ENCODE measurements at regions not wholly inside any gene's neighbourhood (a gene's known extent, or its start where the extent isn't known, plus 50 kb on each side); places are given as distances from the start of the nearest gene placed in this dataset.

DNA sequence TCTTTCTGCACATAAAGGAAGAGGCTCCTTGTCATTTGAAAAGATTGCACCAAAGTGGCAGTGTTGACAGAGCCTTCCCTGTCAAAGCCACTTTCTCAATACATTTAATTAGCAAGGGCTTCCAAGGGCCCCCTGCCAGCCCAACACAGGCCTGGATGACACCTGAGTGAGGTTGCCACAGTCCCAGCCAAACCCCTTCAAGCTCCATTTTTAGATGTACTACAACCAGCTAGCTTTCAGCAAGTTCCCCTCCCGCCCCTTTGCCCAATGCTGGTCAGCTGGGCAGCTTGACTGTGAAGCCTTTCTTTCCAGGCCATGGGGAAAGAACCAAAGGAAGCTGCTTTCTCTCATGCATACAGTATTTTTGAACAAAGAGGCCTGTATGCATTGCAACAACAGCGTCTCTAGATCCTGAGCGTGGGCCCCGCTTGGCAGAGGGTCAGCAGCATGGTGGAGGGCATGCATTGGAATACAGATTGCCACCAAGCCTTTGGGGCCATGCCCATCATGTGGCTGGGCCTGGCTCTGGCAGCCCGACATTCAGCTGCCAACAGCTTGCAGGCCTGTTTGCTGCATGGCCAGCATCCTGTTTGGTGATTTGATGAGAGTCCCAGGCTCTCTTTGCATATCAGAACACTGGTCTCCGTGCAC lies 261.1 kb upstream of the GATB start:
- no peak for DNase-seq (ENCODE audit: low read depth in 2 of 2)

DNA sequence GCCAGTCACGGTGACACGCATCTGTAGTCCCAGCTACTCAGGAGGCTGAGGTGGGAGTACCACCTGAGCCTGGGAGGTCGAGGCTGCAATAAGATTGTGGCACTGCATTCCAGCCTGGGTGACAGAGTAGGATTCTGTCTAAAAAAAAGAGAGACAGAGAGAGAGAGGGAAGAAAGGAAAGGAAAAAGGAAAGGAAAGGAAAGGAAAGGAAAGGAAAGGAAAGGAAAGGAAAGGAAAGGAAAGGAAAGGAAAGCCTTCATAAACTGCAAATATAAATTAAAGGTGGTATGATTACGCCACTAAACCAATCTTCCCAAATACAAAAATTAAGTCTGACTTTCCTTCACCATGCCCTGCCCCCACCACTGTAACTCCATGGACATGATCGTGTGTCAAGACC lies 259.3 kb upstream of the GATB start:
- no peak for DNase-seq (ENCODE audit: low read depth in 2 of 2)

DNA sequence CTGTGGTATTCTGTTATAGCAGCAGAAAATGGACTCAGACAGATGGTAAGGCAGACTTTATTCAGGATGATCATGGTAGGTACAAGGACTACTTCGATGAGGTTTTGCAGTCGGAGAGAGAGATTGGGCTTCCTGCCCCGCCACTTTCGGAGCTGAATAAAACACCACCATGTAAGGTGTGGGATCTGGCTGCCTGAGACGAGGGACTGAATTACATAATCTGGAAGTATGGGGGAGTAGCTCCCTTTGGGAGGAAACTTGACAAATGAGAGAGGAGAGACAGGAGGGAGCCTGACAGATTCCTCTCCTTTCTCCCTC lies 255.5 kb upstream of the GATB start:
- no peak for DNase-seq (ENCODE audit: low read depth in 2 of 2)

DNA sequence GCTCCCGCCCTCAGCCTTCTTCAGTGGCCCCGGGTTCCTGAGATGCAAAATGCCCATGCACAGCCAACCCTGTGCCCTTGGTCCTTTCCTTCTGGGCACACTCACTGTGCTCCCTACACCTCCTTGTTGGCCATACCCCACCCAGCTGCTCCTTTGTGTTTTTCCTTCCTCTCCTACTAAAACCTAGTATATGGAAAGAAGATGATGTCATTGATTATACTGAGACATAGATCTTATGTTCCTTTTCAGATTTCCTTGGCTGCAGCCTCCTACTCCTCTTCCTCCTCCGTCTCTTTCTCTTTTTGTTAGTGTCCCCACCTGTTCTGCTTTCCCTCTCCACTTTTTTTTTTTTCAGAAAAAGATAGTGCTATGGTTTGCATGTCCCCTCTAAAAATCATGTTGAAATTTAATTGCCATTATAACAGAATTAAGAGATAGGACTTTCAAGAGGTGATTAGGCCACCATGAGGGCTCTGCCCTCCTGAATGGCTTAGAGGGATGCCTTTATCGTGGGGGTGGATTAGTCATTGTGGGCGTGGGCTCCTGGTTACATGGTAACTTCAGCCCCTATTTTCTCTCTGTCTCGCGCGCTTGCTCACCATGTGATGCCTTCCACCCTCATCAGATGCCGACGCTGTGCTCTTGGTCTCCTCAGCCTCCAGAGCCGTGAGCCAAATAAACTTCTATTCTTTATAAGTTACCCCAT lies 254.9 kb upstream of the GATB start:
- DNase-seq (ENCODE audit: low read depth in 2 of 2) = no peak

DNA sequence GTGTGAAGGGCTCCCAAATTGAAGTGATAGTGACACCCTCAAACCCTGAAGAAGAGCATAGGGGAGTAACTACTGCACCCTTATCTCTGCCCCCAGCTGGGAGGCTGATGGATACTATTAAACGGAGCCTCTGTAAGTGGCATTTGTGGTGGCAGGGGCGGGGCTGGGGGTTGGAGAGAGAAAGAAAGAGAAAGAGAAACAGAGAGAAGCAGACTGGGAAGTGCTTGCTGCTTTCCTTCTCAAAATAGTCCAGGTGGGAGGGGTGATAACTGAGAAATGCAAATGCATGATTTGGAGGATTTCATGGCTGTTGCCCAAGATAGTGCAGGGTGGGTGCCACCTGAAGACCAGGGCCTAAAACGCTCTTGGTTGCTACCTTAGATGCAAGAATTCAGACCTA lies 253.5 kb upstream of the GATB start:
- peak in 1 of 2 donors; percentile 14 for DNase-seq (ENCODE audit: low read depth in 2 of 2)

DNA sequence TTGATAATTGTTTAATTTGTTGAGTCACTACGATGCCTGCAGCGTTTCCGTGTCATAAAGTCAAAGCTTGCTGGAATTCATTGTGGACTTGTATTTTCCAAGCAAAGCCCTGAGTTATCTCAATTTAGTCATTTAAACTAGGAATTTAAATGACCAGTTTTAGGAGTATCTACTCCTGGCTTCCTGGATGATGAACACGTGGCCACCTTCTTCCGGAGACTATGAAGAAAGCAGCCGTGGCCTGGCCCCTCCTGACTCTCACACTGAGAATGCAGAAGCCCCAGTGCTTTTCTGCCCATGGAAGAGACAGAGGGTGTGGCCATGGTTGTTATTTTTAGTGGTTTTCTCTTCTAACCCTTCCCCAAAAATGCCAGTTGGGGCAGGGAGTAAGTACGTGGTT lies 250.7 kb upstream of the GATB start:
- DNase-seq (ENCODE audit: low read depth in 2 of 2) = no peak

DNA sequence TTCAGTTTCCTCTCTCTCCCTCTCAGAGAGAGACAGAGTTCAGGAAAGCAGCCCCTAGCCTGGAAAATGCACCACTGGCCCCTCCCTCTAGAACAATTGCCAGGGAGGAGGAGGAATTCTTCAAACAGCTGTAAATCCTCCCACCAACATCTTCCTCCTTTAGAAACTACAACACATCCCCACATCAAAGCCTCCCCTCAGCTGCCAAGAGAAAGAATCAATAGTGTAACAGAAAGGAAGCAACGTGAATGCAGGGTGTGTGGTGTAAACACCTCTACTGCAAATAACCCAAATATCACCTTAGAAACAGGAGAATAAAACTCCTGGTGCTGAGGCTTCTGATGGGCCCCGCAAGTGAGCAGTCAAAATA lies 249.9 kb upstream of the GATB start:
- DNase-seq (ENCODE audit: low read depth in 2 of 2) = no peak

DNA sequence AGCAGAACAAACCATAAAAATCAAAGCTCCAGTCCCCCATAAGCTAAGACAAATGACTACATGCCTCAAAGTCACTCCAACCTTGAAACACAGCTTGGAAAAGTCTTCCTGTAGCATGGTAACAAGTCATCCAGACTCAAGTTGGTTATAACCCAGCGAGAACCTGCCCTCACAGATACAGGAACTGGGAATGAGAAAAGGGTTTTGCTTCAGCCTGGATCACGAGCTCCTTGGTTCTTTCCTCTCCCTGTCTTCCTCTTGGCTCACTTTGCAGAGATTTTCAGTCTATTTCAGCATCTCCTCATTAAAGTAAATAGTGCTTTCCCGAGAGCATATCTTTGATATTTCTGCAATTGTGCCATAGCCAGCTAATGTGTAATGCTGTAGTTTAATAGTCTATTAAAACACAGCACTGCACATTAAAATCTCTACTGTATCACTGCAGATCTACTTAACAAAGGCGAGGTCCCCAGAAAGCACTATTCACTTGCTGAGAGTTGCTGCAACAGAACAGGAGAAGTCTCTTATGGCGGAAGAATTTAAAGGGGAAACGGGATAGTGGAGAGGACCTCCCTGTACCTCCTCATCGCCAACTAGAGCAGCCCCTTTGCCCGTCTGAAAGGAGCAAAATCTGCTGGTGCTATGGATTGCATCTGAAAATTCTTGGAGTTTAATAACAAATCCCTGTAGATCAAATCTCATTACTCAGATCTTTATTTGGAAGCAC lies 249.3 kb upstream of the GATB start:
- DNase-seq (ENCODE audit: low read depth in 2 of 2) = no peak

DNA sequence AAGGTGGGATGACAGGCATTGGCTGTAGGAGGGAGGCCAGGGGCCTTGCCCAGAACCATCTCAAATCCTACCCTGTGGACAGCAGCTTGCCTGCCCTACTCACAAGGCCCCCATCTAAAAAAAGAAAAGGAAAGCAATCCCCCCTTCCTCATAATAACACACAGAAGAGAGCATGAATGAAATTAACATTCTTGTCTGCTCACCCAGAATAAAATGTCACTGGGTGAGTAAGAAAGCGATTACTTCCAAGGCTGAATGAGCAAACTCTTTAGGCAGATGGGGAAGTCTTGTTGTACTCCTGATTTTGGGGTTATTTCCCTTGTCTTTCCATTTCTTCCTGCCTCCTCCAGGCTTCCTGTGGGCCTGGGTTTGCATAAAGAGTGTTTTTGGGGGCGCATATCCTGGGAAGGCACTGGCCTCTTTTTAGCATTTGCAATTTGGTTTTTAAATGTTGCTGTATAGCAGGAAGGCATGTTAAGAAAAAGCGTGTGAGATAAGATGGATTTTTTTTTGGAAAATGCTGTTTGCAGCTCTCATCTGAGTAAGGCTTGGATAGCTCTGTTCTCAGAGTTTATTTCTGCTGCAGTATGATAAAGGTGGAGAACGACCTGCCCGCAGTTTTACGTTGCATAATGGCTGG lies 248.3 kb upstream of the GATB start:
- DNase-seq (ENCODE audit: low read depth in 2 of 2) = no peak

DNA sequence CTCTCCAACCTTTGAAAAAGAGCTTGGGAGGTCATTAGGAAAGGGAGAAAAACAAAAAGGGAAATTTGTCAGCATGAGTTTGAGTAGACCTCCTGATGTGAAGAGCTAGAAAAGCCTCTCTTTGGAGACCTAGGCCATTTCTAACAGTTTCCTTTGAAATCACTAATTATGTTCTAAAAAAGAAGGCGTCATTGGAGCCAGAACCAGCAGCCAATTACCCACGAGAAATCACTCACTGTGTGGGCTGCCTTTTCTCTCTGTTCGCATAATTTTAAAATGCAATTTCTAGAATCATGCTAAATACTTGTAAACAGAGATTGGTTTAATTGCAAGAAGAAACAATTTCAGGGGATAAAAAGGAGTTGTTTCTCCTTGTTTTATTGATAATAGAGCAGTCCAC lies 246.3 kb upstream of the GATB start:
- no peak for DNase-seq (ENCODE audit: low read depth in 2 of 2)

DNA sequence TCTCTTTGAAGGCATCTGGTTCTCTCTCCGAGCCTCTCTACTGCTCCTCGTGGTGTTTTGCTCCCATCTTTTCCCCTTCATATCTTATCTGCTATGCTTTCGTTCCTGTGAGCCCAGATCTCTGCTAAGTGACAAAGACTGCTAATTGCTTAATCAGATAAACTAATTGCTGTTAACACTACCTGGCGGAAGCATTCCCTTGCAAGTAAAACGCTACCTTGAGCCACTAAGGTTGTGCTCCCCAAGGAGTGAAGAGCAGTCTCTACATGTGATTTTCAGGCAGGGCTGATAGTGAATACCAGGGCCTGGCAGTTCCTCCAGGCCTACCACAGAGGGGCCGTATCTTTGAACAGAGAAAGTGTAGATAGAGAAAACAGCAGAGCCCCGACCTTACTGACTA lies 244.0 kb upstream of the GATB start:
- no peak for DNase-seq (ENCODE audit: low read depth in 2 of 2)

DNA sequence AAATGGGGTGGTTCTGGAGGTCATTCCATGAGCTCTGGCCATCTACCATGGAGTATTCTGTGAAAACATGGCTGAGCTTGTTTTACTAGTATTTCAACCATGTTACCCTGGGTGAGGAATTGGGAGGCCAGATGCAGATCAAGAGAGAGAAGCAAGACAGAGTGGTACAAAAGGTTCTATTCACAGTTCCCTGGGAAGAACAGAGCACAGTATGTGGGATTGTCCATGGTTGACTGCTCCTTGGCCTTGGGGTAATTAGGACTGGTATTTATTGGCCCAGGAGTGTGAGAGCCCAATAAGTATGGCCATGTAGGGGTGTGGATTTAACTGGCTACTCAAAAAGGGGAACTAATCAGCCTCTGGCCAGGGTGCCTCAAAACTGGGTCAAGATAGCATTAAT lies 239.7 kb upstream of the GATB start:
- DNase-seq (ENCODE audit: low read depth in 2 of 2) = no peak

DNA sequence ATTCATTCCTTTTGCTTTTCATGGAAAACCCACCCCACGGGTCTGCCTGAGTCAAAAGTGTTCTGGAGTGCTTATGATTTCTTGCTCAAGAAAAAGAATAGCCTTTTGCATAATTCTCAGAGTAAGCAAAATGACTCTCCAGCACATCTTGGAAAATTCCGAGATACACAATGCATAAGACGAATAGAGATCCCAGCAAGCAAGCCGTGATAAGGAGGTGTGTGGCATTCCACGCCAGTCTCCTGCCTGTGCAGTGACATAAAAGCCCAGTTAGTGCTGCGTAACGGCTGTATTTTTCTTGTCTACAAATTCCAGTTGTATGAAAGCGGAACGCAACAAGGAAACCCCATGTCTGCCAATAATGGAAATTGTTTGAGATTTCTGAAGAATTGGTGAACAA lies 237.9 kb upstream of the GATB start:
- no peak for DNase-seq (ENCODE audit: low read depth in 2 of 2)

DNA sequence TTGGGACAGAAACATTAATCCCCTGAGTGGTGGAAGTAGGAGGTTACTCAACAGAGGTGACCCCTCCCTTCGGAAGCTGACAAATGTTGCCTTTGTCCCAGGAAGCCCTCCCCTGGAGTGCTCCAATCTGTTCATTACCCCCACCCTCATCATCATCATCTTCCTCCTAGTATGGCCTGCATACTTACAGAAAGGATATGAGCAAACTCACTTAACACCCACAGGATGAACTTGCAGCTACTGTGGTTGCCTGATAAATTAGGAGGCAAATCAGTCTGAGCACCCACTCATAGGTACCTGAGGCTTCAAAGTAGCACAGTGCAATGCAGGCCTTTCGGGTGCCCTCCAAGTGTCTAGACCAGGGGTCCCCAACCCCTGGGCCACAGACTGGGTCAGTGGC lies 236.7 kb upstream of the GATB start:
- DNase-seq (ENCODE audit: low read depth in 2 of 2) = no peak

DNA sequence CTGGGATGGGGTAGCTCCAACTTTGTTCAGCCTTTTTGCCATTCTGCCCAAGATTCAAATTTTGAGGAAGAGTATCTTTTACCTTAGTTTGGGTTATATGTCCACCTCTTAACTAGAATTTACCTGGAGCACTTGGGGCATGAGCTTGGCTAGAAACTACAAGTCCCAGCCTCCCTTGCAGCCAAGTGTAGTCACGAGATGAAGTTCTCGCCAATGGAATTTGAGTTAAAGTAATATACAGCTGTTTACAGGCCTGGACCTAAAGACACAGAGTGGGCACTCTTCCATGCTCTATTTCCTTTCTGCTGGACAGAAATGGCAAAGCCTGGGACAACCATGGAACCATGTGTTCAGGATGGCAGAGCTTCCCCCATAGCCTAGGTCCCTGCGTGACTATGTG lies 233.6 kb upstream of the GATB start:
- no peak for DNase-seq (ENCODE audit: low read depth in 2 of 2)

DNA sequence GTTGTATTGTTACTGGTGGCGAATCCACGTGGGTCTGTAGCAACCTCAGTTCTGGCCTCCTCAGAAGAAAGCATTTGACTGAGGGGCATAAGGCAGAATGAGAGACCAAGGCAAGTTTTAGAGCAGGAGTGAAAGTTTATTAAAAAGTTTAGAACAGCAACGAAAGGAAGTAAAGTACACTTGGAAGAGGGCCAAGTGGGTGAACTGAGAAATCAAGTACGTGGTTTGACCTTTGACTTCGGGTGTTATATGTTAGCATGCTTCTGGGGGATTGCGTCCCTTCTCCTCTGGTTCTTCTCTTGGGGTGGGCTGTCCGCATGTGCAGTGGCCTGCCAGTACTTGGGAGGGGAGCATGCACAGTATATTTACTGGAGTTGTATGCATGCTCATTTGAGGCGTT lies 232.7 kb upstream of the GATB start:
- no peak for DNase-seq (ENCODE audit: low read depth in 2 of 2)

DNA sequence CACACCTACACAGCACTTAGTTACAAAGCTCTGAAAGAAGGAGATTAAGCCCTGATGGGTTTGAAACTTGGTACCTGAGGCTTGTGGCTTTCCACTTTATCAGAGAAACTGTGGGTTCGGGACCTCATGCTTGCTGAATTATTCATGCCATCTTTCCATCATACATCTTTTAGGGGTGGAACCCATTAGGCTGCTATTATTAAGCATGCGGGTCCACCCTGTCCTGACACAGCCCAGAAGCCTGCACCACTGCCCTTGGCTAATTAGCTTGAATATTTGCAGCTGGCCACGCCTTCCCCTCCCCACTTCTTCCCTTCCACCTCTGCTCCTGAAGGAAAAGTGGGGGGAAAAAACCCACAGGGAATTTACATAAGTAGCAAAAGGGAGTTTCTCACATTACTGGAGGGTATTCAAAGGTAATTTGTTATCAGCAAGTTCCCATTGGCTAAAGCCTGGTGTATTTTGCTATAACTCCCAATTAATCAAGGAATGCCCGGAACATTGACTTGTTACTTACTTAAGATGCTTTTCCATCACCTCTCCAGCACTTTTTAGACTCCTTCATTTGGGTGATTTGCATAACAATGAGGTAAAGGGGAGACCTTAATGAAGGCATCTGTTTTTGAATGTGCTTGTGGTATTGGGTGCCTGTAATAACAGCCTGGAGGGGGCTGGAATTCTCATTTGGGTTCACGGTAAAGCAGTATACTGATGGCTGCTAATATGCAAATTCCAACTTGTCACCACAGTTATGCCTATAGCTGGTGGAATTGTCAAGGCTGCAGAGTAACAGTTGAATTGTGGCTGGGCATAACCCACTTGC lies 231.7 kb upstream of the GATB start:
- DNase-seq (ENCODE audit: low read depth in 2 of 2) = no peak

DNA sequence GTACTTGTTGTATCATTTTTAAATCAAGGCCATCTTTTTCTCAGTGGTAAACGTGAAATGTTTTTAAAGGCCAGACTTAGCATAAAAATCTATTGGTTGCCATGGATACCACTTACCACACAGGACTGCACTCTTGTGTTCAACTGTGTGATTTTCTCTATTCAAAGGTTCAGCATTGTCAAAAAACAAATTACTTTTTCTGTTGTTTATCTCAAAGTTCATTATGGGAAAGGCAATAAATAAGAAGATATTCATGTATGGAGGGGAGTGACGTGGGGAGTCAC lies 231.0 kb upstream of the GATB start:
- no peak for DNase-seq (ENCODE audit: low read depth in 2 of 2)

DNA sequence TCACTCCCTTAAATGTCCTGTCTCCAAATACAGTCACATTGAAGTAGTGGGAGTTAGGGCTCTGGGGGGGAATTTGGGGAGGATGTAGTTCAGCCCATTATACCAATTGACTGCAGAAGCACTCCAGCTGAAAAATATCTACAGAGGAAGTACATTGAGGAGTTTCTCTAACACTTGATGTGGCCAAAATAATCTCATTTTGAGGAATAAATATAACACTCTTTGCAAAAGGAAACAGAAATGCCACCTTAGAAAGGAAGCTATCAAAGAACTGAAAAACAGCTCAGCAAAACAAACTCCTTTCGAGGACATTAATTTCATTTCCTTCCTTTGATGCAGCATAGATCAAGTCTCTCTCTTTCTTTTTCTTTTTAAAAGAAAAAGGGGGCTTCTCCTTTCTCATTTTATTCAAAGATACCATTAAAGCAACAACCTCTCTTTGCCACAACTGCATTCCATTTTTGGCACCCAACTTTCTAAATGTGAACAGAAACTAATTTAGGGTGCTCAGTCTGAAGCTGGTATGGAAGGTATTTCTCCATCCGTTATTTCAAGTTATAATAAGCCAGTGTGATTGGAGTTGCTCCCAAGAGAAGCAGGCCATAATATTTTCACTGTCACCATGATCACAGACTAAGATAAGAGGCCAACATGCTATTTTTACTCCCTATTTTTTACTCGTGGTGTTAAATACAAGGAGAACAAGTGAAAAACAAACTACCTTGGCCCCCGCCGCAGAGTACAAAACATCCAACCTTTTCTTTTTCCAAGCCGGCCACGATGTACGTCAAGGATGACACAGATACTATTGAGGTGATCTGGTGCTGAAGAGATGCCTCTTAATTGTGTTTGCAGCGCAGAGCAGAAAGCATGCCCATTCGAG lies 230.4 kb upstream of the GATB start:
- no peak for DNase-seq (ENCODE audit: low read depth in 2 of 2)

DNA sequence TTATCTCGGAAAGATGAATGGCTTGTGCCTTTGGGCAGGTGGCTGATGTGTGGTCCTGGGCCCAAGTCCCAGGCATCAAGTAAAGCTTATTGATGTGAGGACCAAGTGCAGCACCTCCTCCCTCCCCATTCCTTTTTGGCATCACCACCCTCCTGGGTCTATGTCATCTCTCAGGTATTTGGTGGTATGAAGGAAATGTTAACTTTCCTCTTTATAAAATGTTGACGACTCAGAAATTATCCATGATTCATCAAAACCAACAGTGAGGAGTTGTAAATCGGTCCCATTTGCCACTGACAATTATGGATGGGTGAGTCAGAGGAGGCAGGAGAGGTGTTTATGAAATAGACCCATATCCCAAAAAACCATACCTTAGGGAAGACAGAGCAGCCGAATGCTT lies 229.4 kb upstream of the GATB start:
- DNase-seq (ENCODE audit: low read depth in 2 of 2) = no peak

DNA sequence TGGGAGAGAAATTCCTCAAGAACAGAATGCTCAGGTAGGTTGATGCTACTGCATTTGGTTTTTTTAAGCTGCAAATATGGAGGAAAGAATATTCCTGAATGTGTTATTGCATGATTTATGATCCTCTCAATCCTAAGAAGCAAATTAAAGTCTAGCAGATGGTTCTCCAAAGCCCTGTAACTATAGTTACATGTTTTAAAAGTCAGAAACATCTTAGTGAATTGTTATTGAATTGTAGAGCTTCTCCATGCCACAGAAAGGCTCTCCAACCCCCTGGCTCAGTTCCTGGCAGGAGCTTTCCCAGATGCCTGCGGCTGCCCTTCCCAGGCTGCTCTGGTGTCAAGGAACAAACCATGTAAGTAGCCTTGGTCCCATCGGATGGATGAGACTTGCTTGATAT lies 227.8 kb upstream of the GATB start:
- no peak for DNase-seq (ENCODE audit: low read depth in 2 of 2)
